ENCODE measurements at regions not wholly inside any gene's neighbourhood (a gene's known extent, or its start where the extent isn't known, plus 50 kb on each side); places are given as distances from the start of the nearest gene placed in this dataset.

DNA sequence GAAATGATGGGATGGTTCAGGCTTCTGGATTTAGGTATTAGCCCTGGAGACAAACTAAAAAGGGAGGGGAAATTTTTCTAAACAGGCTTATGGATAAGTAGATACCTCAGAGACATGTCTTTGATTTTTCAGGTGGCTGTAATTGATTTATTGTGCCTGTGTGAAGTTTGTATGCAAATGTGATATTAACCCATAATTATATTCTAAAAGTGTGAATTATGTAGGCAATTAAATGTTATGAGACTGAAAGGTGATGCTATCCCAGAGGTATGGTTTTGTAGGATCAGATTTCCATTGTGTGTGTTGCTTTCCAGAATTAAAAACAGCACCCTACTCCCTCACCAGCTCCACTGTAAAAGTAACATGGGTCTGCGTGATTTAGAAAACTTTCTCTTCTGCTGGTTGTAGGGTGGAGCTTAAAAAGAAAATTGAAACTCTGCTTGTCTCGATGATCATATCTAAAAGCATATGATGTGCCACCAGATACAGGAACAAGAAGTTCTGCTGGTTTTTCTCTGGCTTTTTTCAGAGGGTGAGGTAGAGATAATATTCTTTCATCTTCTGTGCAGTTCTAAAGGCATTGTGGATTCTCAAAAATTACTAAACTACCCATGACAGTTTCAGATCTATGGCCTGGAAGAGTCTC, 71.8 kb upstream of the TAF11L2 start:
- BruUV-seq (replicated peaks): no TSS peak
- H3K4me3 Mint-ChIP-seq (ENCODE audit: unreplicated experiment): no peak overlapping the region
- H3K27me3 Mint-ChIP-seq (ENCODE audit: insufficient read depth, unreplicated experiment): no peaks in the 10 kb centered on the region
- no peak for TF ChIP-seq CTCF (IDR thresholded peaks at IDR 0.05; ENCODE audit: unreplicated experiment)
- CTCF ChIA-PET: interaction anchor here (0.6 to 1.1 kb wide), 2 partner anchors 11 to 16 kb away, joined by 3 read pairs; no protein-coding TSS in a partner anchor
- DNase-seq (ENCODE audit: unreplicated experiment): no peak
- no peaks in the 10 kb centered on the region for H3K9me3 Mint-ChIP-seq (ENCODE audit: unreplicated experiment)
- POLR2A ChIA-PET: interaction anchor here (1.2 kb wide), 1 partner anchor 12 kb away, joined by 4 read pairs; no protein-coding TSS in a partner anchor
- no peaks in the 10 kb centered on the region for H3K36me3 Mint-ChIP-seq (ENCODE audit: insufficient read depth, unreplicated experiment)
- no peaks in the 10 kb centered on the region for H3K4me1 Mint-ChIP-seq (ENCODE audit: insufficient read depth, unreplicated experiment)
- H3K27ac Mint-ChIP-seq (ENCODE audit: low read depth, unreplicated experiment): no peak overlapping the region
- intact Hi-C loops (cut with micrococcal nuclease): no loop called here

DNA sequence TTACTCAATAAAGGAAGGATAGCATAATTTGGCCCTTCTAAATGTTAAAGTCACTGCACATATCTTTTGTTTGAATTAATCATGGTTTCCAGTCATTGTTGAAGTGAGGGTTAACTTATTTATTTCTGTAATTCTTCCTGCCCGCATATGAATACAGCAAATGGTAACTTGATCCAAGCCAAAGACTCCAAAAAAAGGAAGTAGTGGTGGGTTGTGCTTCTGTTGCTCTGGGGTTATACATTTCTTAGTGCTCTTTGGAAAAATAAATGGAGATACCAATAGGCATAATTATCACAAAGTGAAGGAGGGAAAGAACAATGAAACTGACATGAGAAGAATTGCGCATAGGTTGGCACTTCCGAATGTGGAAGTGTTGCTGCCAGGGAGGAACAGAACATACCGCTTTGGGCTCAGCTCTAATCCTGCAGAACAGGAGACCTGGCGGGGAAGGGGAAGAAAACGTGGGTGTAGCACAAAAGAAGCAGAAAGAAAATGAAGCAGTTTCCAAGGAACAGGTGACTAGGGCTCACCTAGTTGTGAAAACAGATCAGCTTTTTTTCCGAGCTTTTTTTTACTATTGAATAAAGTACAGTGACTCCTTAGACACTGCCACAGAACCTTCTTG, 69.7 kb upstream of the TAF11L2 start:
- H3K36me3 Mint-ChIP-seq (ENCODE audit: insufficient read depth, unreplicated experiment): no peaks in the 10 kb centered on the region
- intact Hi-C loops (cut with micrococcal nuclease): no loop called here
- no peak for TF ChIP-seq CTCF (IDR thresholded peaks at IDR 0.05; ENCODE audit: unreplicated experiment)
- H3K4me1 Mint-ChIP-seq (ENCODE audit: insufficient read depth, unreplicated experiment): no peaks in the 10 kb centered on the region
- no peaks in the 10 kb centered on the region for H3K9me3 Mint-ChIP-seq (ENCODE audit: unreplicated experiment)
- H3K27ac Mint-ChIP-seq (ENCODE audit: low read depth, unreplicated experiment): no peak overlapping the region
- CTCF ChIA-PET: interaction anchor here (0.6 kb wide), 1 partner anchor 420 kb away, joined by 3 read pairs; no protein-coding TSS in a partner anchor
- no peak overlapping the region for H3K4me3 Mint-ChIP-seq (ENCODE audit: unreplicated experiment)
- no peak for DNase-seq (ENCODE audit: unreplicated experiment)
- H3K27me3 Mint-ChIP-seq (ENCODE audit: insufficient read depth, unreplicated experiment): no peaks in the 10 kb centered on the region
- POLR2A ChIA-PET: interaction anchor here (0.6 kb wide), 1 partner anchor 93 kb away, joined by 3 read pairs; no protein-coding TSS in a partner anchor
- no TSS peak for BruUV-seq (replicated peaks)

- intact Hi-C loops (cut with micrococcal nuclease): no loop called here
- no TSS peak for BruUV-seq (replicated peaks)
- no peaks in the 10 kb centered on the region for H3K4me1 Mint-ChIP-seq (ENCODE audit: insufficient read depth, unreplicated experiment)
- ChIA-PET CTCF (no interaction called here), POLR2A (no interaction called here)
- no peak for DNase-seq (ENCODE audit: unreplicated experiment)
- H3K4me3 Mint-ChIP-seq (ENCODE audit: unreplicated experiment): no peak overlapping the region
- no peaks in the 10 kb centered on the region for H3K36me3 Mint-ChIP-seq (ENCODE audit: insufficient read depth, unreplicated experiment)
- TF ChIP-seq CTCF (IDR thresholded peaks at IDR 0.05; ENCODE audit: unreplicated experiment): no peak
- no peaks in the 10 kb centered on the region for H3K27me3 Mint-ChIP-seq (ENCODE audit: insufficient read depth, unreplicated experiment)
- no peak overlapping the region for H3K27ac Mint-ChIP-seq (ENCODE audit: low read depth, unreplicated experiment)
- H3K9me3 Mint-ChIP-seq (ENCODE audit: unreplicated experiment): no peaks in the 10 kb centered on the region
These were observed 68.7 kb upstream of the TAF11L2 start for GRCh38 chr5:17429353-17429752.

GRCh38 chr5:17430241-17430640, 67.8 kb upstream of the TAF11L2 start:
- Mint-ChIP-seq H3K4me1 (ENCODE audit: insufficient read depth, unreplicated experiment) (no peaks in the 10 kb centered on the region), H3K9me3 (ENCODE audit: unreplicated experiment) (no peaks in the 10 kb centered on the region), H3K27me3 (ENCODE audit: insufficient read depth, unreplicated experiment) (no peaks in the 10 kb centered on the region), H3K36me3 (ENCODE audit: insufficient read depth, unreplicated experiment) (no peaks in the 10 kb centered on the region), H3K27ac (ENCODE audit: low read depth, unreplicated experiment) (no peak overlapping the region), H3K4me3 (ENCODE audit: unreplicated experiment) (no peak overlapping the region)
- ChIA-PET POLR2A (interaction anchor here (1.3 kb wide), 1 partner anchor 17 kb away, joined by 4 read pairs; no protein-coding TSS in a partner anchor), CTCF (no interaction called here)
- intact Hi-C loops (cut with micrococcal nuclease): no loop called here
- no peak for TF ChIP-seq CTCF (IDR thresholded peaks at IDR 0.05; ENCODE audit: unreplicated experiment)
- DNase-seq (ENCODE audit: unreplicated experiment): no peak
- no TSS peak for BruUV-seq (replicated peaks)

All from MCF 10A (cell line).